PC-3 (cell line): ENCODE measurements at regions not wholly inside any gene's neighbourhood (a gene's known extent, or its start where the extent isn't known, plus 50 kb on each side); places are given as distances from the start of the nearest gene placed in this dataset.

Experiments used
- ATAC-seq: fragments of 200-7000 bp; cut with Tn5 transposase; 2 replicates; pipeline ENCODE4 v1.9.1; 2020; ENCODE audit warnings: mild to moderate bottlenecking, moderate library complexity
- BruUV-seq: library from RNA; stranded (reverse); fragments of 400-500 nt; replicated peaks from 2 replicates; lab custom pipeline; 2021; lab: Mats Ljungman, UMichigan
- CTCF ChIA-PET: fragments of 300-600 bp; sonication (Branson Sonifier 250); formaldehyde crosslinking; loops from one replicate; lab custom pipeline; 2022; ENCODE audit warnings: antibody characterized with exemption; lab: Charles Lee
- POLR2A ChIA-PET: fragments of 300-600 bp; sonication (Branson Sonifier 250); formaldehyde crosslinking; loops from one replicate; lab custom pipeline; 2022; ENCODE audit warnings: antibody characterized with exemption; ENCODE audit not compliant: unreplicated experiment; lab: Charles Lee
- DNase-seq: peaks from one replicate; pipeline ENCODE4 v3.0.0-alpha.2; 2015
- H2AFZ ChIP-seq: fragments of 300-600 bp; sonication (generic); 2 replicates; pipeline ENCODE4 v1.6.0; 2016; ENCODE audit warnings: antibody characterized with exemption, low read length
- H3F3A ChIP-seq: fragments of 300-600 bp; sonication (generic); one replicate; pipeline ENCODE4 v1.6.0; 2017; ENCODE audit warnings: antibody characterized with exemption, low read length, control low read depth, mild to moderate bottlenecking; ENCODE audit not compliant: unreplicated experiment
- H3K27ac ChIP-seq: fragments of 300-600 bp; sonication (generic); 2 replicates; pipeline ENCODE4 v1.5.1; 2016; ENCODE audit warnings: mild to moderate bottlenecking, low read length
- H3K27me3 ChIP-seq: fragments of 300-600 bp; sonication (generic); 2 replicates; pipeline ENCODE4 v1.6.1; 2016; ENCODE audit warnings: low read length, mixed read lengths
- H3K36me3 ChIP-seq: fragments of 300-600 bp; sonication (generic); 2 replicates; pipeline ENCODE4 v1.6.1; 2016; ENCODE audit warnings: low read depth, mixed run types, low read length, mixed read lengths
- H3K4me1 ChIP-seq: fragments of 300-600 bp; sonication (generic); 2 replicates; pipeline ENCODE4 v1.5.1; 2016; ENCODE audit warnings: low read length; ENCODE audit not compliant: insufficient read depth
- H3K4me2 ChIP-seq: fragments of 300-600 bp; sonication (generic); 2 replicates; pipeline ENCODE4 v1.6.0; 2016; ENCODE audit warnings: low read length
- H3K4me3 ChIP-seq: fragments of 300-600 bp; sonication (generic); 2 replicates; pipeline ENCODE4 v1.5.1; 2016; ENCODE audit warnings: mild to moderate bottlenecking, low read length, mixed read lengths
- H3K79me2 ChIP-seq: fragments of 300-600 bp; sonication (generic); 2 replicates; pipeline ENCODE4 v1.6.1; 2017; ENCODE audit warnings: low read length, mixed read lengths
- H3K9ac ChIP-seq: fragments of 300-600 bp; sonication (generic); 2 replicates; pipeline ENCODE4 v1.6.0; 2016; ENCODE audit warnings: mild to moderate bottlenecking, low read length
- H3K9me2 ChIP-seq: fragments of 300-600 bp; sonication (generic); replicated peaks from 2 replicates; pipeline ENCODE4 v1.6.1; 2016; ENCODE audit warnings: mixed run types, low read length, mixed read lengths
- H3K9me3 ChIP-seq: fragments of 300-600 bp; sonication (generic); 2 replicates; pipeline ENCODE4 v1.6.1; 2016; ENCODE audit warnings: low read length, mixed read lengths
- H4K20me1 ChIP-seq: fragments of 300-600 bp; sonication (generic); 2 replicates; pipeline ENCODE4 v1.6.1; 2016; ENCODE audit warnings: low read length, mixed read lengths
- EZH2 ChIP-seq: fragments of 300-600 bp; sonication (generic); IDR thresholded peaks from one replicate; pipeline ENCODE4 v1.6.1; 2017; ENCODE audit warnings: antibody characterized with exemption, mild to moderate bottlenecking, low read length; ENCODE audit not compliant: unreplicated experiment
- EZH2phosphoT487 ChIP-seq: fragments of 300-600 bp; sonication (generic); IDR thresholded peaks from 2 replicates; pipeline ENCODE4 v1.6.1; 2018; ENCODE audit warnings: mild to moderate bottlenecking, antibody characterized with exemption, low read length, borderline replicate concordance
- intact Hi-C: fragments of 100-400 bp; cut with micrococcal nuclease; formaldehyde crosslinking; loops from 2 replicates; pipeline ENCODE4 v1.9.0; 2023
- TF ChIP-seq, protein P1 (sequence below): fragments of 300-600 bp; sonication (generic); conservative IDR thresholded peaks from 2 replicates; pipeline ENCODE4 v1.5.1; 2017; ENCODE audit warnings: antibody characterized with exemption, low read depth, mild to moderate bottlenecking, low read length

- H2AFZ ChIP-seq = no peak overlapping the region
- no peaks in the 10 kb centered on the region for H3F3A ChIP-seq
- no peaks in the 10 kb centered on the region for H3K36me3 ChIP-seq
- TF ChIP-seq, protein P1, sequence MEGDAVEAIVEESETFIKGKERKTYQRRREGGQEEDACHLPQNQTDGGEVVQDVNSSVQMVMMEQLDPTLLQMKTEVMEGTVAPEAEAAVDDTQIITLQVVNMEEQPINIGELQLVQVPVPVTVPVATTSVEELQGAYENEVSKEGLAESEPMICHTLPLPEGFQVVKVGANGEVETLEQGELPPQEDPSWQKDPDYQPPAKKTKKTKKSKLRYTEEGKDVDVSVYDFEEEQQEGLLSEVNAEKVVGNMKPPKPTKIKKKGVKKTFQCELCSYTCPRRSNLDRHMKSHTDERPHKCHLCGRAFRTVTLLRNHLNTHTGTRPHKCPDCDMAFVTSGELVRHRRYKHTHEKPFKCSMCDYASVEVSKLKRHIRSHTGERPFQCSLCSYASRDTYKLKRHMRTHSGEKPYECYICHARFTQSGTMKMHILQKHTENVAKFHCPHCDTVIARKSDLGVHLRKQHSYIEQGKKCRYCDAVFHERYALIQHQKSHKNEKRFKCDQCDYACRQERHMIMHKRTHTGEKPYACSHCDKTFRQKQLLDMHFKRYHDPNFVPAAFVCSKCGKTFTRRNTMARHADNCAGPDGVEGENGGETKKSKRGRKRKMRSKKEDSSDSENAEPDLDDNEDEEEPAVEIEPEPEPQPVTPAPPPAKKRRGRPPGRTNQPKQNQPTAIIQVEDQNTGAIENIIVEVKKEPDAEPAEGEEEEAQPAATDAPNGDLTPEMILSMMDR = no peak
- TF ChIP-seq EZH2phosphoT487 (no peak), EZH2 (no peak)
- no peaks in the 10 kb centered on the region for H3K9me2 ChIP-seq
- no peak overlapping the region for H3K9ac ChIP-seq
- H3K4me2 ChIP-seq = no peak overlapping the region
- no peaks in the 10 kb centered on the region for H3K79me2 ChIP-seq
- no TSS peak for BruUV-seq
- ChIA-PET CTCF (no interaction called here), POLR2A (no interaction called here)
- H3K4me1 ChIP-seq = no peaks in the 10 kb centered on the region
- H3K27me3 ChIP-seq = no peaks in the 10 kb centered on the region
- ATAC-seq (no peak), DNase-seq (no peak)
- H4K20me1 ChIP-seq = no peaks in the 10 kb centered on the region
- H3K4me3 ChIP-seq = no peak overlapping the region
- intact Hi-C loops = no loop called here
- no peaks in the 10 kb centered on the region for H3K9me3 ChIP-seq
- no peak overlapping the region for H3K27ac ChIP-seq
Measured at GRCh38 chr15:56856934-56857333, 61.5 kb upstream of the TCF12 start.

DNA sequence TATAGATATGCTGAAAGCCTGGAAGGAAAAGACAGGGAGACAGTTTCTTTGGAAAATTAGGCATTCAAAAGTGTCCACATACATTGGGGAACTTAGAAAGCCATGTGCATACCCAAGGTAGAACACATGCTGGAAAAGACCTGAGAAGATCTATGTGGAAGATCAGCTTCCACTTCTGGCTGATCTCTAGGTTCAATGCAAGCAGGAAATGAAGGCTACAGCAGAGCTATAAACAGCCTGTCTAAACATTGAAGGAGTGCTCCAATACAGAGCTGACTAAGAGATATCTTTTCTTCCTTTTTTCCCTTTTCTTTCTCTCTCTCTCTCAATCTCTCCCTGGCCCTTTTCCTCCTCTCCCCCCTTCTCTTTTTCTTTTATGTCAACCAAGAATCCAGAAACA is 73.6 kb upstream of the TCF12 start:
- Histone ChIP-seq H4K20me1 (no peaks in the 10 kb centered on the region), H3K27me3 (no peaks in the 10 kb centered on the region), H3K79me2 (no peaks in the 10 kb centered on the region), H3K4me3 (no peak overlapping the region), H3K36me3 (no peaks in the 10 kb centered on the region), H2AFZ (no peak overlapping the region), H3K9me2 (no peaks in the 10 kb centered on the region), H3K4me2 (no peak overlapping the region), H3K4me1 (no peaks in the 10 kb centered on the region), H3K27ac (no peak overlapping the region), H3K9me3 (no peaks in the 10 kb centered on the region), H3F3A (no peaks in the 10 kb centered on the region), H3K9ac (no peak overlapping the region)
- ChIA-PET CTCF (no interaction called here), POLR2A (no interaction called here)
- intact Hi-C loops = no loop called here
- DNase-seq (no peak), ATAC-seq (no peak)
- TF ChIP-seq, protein P1 = no peak
- TF ChIP-seq EZH2phosphoT487 (no peak), EZH2 (no peak)
- no TSS peak for BruUV-seq

DNA sequence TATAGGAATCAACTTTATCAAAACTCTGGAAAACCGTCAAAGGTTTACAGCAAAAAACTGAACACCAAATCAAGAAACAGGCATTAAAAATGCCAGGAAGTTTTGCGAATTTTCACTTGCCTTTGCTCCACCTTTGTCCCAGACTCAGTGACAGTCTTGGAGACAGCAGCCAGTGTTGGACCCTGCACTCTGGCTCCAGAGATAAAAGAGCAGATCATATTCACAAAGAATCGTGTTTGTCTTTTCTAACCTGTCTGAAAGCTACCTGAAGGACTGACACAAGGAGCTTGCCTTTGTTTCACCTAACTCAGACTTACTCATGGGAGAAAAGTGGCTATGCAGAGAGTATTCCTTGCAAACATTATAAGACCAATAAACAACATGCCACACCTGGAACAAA is 74.0 kb upstream of the TCF12 start:
- no TSS peak for BruUV-seq
- ChIA-PET POLR2A (no interaction called here), CTCF (no interaction called here)
- Histone ChIP-seq H3K4me1 (no peaks in the 10 kb centered on the region), H3K79me2 (no peaks in the 10 kb centered on the region), H3K4me2 (no peak overlapping the region), H3K4me3 (no peak overlapping the region), H3K27ac (no peak overlapping the region), H3K9me2 (no peaks in the 10 kb centered on the region), H3K9ac (no peak overlapping the region), H3F3A (no peaks in the 10 kb centered on the region), H3K27me3 (no peaks in the 10 kb centered on the region), H3K36me3 (no peaks in the 10 kb centered on the region), H2AFZ (no peak overlapping the region), H3K9me3 (no peaks in the 10 kb centered on the region), H4K20me1 (no peaks in the 10 kb centered on the region)
- ATAC-seq = no peak
- intact Hi-C loops = no loop called here
- no peak for DNase-seq
- no peak for TF ChIP-seq EZH2
- no peak for TF ChIP-seq EZH2phosphoT487
- TF ChIP-seq, protein P1 = no peak
